ENCODE measurements at regions not wholly inside any gene's neighbourhood (a gene's known extent, or its start where the extent isn't known, plus 50 kb on each side); places are given as distances from the start of the nearest gene placed in this dataset.

GRCh38 chr6:6436946-6437345 lies 116.5 kb upstream of the F13A1 start:
- TF ChIP-seq CTCF (IDR thresholded peaks at IDR 0.05): no peak
- no peak for TF ChIP-seq POLR2A (IDR thresholded peaks at IDR 0.05)
- TF ChIP-seq EP300 (IDR thresholded peaks at IDR 0.05): no peak
